HG03095 (cell line): ENCODE measurements at regions not wholly inside any gene's neighbourhood (a gene's known extent, or its start where the extent isn't known, plus 50 kb on each side); places are given as distances from the start of the nearest gene placed in this dataset.
"Not testable (repeated sequence)": the region's sequence is repeated elsewhere in the genome, so short reads cannot be mapped to it uniquely, and the experiment has no call there.

Experiments used
- ATAC-seq: cut with Tn5 transposase; IDR thresholded peaks from one replicate; pipeline ENCODE4 v1.9.1; 2021; ENCODE audit warnings: moderate library complexity; ENCODE audit not compliant: unreplicated experiment

DNA sequence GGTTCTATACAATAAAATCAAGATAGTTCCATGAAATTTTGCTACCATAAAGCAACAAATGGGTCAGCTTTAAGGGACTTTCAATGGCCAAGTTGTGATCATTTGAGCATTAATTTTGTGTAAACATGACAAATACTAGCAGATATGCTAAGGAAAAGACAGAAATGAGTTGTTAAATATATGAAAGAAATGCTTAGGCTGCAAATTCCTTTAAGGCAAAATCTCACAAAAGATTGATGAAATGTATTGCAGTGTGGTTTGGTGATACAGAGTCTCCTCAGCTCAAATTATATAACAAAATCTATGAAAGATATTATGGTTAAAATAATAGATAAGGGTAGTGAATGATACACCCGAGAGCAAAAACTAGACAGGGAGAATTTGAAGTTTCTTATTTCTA, 377.2 kb downstream of the RAP2B start:
- ATAC-seq: no peak

DNA sequence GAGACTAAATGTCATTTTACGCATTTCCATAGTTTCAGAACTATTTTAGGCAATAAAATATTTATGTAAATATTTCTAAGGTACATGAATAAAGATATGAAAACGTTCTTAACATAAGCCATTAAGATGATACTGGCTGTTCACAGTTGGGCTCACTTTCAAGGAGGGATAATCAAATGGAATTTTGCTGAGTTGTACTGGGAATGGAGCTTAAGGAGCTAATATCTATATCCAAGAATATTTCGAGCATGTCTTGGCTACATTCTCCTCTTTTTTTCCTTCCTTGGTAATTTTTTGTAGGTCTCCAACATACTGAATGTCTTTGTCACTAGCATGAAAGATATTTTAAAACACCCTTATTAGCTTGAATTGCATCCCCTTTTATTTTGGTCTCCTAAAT, 383.4 kb downstream of the RAP2B start:
- ATAC-seq: no peak

DNA sequence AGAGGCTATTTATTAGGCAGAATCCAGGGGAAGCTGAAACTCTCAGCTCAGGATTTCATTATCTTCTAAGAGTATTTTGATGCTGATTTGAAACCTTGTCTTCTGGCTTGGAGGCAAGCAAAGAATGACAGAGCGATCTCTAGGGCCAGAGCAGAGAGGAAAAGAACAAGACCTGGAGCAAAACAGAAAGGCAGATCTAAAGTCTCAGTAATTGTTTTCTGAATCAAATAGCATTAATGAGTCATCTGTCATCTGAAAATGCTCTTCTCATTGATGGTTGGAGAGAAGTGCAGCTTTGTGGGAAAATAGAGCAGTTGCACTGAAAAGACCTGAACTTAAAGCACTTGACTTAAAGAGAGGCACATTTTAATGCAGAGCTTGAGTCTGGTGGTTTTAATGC, 385.9 kb downstream of the RAP2B start:
- no peak for ATAC-seq

DNA sequence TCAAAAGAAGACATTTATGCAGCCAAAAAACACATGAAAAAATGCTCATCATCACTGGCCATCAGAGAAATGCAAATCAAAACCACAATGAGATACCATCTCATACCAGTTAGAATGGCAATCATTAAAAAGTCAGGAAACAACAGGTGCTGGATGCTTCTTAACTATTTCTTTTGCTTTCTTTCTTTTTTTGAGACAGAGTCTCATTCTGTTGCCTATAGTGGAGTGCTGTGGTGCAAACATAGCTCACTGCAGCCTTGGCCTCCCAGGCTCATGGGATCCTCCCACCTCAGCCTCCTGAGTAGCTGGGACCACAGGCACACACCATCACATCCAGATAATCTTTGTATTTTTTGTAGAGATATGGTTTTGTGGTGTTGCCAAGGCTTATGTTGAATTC, 387.7 kb downstream of the RAP2B start:
- not testable (repeated sequence) for ATAC-seq

DNA sequence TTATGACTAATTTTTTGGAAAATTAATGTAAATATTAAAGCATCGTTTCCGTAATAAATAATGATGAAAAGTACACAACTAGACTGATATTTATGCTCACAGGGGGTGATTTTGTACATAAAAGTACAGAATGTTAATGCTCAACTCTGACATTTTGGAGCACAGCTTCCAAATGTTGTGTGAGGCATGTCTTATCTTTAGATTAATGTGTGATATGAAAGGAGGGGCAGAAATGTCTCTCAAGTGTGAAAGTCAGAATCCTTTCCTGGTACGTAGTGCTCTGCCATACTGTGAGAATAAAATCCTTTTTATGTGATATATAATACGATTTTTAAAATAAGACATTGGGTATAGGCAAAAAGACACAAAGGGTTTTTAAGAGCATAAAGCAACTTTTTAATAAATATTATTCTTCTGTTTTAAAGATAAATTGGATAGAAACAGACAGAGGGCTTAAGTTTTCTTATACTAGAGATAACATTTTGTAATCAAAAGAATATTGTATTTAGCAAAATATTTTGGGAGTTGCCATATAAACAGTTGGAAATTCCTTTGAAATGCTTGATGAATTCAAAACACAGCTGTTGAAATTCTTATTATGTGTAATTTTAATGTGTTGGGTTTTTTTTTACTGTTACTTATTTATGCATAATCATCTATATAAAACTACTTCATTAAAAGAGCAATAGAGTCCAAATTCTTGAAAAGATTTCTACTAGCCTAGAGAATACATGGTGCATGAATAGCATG, 389.7 kb downstream of the RAP2B start:
- no peak for ATAC-seq

DNA sequence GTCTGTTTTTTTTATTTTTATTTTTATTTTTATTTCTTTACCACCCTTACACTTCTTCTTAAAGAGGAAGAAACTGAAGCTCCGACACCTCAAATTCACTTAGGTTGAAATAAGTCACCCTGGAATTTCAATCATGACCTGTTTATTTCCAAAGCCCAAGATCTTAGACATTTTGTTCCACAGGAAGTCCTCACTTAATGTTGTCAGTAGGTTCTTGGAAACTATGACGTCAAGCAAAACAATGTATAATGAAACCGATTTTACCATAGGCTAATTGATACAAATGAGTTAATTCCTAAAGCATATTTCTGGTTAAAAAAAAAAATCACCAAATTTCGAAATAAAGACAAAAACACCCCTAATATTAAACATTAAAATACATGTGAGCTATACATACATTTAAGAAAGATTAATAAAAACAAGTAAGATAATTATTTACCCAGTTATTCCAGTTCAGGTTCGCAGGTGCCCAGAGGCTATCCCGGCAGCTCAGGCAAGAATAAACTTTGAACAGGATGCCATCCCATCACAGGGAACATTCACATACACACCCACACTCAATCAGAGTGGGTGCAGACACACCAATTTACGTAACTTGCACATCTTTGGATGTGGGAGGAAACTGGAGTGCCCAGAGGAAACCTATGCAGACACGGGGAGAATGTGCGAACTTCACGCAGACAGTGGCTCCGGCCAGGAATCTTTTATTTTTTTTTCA, 391.0 kb downstream of the RAP2B start:
- ATAC-seq: no peak

DNA sequence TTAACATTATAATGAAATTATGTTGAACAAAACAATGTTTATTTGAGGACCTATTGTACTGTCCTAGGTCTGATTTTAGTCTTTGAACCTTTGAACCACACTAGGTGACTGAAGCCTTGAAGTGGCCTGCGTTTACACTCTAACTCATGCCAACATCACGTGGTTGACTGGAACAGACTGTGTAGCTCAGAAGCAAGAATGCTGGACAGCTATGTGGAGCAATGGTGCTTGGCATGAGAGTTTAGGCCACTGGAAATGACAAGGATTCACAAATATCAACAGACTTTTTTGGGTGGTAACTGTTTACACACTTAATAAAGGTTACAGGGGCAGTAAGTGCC, 391.5 kb downstream of the RAP2B start:
- ATAC-seq: no peak

DNA sequence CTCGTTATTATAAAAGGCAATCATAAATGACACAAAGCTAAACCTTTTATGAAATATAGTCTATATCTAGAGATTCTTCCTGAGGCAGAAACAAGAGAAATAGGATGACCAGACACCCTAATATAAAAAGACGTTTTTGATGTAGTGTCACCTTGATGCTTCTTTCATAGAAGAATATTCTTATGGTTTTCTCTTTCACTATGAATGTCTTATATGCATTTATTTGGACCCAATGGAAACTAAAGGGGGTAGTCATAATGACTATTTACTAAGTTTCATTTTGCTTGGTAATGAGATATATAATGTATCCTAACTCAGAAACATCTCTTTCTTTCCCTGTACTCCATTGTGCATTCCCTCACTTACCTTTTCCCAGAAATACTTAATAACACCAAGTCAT, 393.9 kb downstream of the RAP2B start:
- ATAC-seq: no peak

DNA sequence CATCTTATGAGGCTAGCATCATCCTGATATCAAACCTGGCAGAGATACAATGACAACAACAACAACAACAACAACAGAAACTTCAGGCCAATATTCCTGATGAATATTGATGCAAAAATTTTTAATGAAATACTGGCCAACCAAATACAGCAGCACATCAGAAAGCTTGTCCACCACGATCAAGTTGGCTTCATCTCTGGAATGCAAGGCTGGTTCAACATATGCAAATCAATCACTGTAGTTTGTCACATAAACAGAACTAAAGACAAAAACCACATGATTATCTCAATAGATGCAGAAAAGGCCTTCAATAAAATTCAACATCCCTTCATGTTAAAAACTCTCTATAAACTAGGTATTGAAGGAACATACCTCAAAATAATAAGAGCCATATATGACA, 397.3 kb downstream of the RAP2B start:
- not testable (repeated sequence) for ATAC-seq

DNA sequence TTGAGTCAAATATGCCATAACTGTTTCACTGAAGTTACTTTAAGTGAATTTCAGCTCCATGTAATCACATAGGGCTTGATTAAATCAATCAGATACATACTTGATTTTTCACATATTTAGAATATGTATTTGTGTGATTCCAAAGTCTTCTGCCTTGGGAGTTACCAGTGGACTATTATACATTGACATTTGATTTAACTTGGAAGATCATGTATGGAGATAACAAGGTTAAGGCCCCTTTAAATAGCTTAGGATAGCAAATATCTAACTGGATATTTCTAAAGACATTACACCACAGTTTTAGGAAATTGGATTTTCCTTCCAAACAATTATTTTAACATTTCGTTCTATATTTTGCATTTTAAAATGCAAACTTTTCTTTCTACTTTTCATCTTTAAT, 405.0 kb downstream of the RAP2B start:
- no peak for ATAC-seq

DNA sequence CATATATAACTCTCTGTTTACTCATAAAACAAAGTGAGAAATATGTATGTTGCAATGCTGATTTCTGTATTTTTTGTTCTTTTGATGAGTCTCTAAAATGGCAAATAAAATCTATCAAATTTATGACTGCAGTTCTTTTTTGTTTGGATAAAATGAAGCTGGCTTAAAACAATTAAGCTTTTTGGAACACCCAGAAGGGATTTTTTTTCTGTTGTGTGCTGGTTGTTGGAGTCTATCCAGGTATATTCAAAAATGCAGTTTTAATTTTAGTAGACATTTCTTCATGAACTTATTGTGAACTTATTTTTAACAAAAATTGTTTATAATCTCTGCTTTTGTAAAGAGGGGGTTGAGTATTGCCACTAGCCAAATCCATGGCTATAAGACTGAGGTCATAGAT, 405.5 kb downstream of the RAP2B start:
- no peak for ATAC-seq

DNA sequence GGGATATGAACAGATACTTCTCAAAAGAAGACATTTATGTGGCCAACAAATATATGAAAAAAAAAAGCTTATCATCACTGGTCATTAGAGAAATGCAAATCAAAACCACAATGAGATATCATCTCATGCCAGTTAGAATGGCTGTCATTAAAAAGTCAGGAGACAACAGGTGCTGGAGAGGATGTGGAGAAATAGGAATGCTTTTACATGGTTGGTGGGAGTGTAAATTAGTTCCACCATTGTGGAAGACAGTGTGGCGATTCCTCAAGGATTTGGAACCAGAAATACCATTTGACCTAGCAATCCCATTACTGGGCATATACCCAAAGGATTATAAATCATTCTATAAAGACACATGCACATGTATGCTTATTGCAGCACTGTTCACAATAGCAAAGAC, 408.5 kb downstream of the RAP2B start:
- not testable (repeated sequence) for ATAC-seq

DNA sequence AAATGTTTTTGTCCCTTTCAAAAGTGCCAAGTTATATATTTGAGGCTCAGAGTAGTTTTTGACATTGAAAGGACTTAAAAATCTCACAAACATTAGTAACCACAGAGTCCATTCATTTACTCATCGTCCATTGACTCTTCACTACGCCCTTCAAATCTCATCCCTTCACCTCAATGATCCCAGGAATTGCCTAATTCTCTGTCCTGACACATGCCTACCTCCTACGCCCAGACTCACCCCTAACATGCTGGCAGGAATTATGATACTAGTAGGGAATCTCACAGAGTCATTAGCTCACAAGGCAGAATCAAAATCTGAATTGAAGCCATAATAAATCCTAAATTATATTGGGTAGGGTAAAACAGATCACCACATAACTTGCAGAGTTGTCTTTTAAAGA, 410.1 kb downstream of the RAP2B start:
- ATAC-seq: no peak

DNA sequence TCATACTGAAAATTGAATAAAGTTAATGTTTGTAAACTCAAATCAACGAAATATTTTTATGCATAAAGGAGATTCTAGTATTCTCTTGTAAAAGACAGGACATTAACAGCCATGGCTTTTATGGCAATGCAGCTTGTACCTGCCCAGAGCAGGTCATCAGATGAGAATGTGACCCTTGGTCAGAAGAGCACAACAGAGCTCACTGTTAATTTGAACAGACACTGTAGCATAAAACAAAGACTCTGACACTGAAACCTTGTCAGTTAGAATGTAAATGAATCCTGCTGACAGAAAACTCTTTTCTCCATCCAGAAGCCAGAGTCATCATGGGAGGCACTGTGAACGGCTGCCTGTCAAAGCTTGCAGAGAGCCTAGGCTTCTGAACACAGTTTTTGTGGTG, 410.6 kb downstream of the RAP2B start:
- no peak for ATAC-seq

DNA sequence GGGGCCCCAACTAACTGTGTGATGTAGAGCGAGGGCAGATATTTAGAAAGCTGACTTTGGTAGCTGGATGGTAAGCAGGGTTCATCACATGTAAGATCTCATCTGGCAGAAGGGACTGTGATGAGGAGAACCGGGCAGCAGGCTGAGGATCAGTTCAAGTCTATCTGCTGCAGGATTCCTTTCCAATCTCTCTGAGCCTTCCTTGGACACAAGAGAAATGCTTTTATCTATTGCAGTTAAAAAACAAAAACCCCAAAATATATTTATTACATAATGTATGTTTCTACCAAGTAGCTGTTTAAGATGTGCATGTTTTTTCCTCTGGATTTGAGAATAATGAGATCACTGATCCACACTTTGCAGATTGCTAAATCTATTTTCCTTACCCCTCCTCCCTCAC, 411.5 kb downstream of the RAP2B start:
- ATAC-seq: no peak

DNA sequence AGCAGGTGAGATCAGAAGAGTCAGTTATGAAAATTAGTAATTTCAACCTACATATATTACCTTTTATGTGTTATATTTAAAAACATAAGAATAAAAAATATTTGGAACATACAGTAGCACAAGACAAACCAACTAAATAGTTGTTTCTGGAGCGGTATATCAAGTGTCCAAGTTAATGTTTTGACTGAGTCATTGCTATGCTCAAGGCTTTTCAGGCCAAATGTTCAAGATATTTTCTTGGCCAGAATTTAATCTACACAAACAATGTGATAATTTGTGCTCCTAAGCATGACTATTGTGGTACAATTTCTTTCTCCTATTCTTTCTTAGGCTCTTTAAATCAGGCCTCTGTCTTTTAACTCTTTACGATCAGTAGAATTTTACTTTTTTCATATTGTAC, 412.4 kb downstream of the RAP2B start:
- ATAC-seq: no peak

DNA sequence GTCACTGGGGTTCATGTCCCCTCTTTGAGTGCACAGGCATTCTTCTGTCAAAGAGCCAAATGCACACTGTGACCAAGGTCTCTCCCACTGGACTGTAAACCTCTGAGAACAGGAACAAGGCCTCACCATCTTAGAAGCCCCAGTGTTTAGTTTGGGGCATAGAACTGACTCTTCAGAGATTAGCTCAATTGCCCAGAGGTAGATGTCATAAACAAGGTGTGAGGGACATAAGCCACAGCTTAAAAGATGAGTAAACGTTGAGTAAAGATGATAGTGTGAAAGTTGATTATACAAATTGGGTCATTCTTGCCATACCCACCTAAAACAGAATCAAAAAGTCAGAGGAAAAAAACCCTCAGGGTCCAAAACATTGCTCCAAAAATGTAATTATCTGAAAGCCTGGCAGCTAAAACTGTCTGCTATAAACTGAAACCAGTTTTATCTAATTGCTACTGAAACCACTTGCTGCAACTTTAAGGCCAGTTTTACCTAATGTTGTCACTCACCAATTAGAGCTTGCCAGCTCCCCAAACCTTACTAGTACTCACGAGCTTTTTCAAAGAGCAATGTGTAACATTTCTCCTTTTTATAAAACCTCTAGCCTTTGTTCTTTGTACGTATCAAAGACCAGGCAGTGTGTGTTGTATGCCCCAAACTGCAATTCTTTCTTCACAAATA, 415.2 kb downstream of the RAP2B start:
- no peak for ATAC-seq

DNA sequence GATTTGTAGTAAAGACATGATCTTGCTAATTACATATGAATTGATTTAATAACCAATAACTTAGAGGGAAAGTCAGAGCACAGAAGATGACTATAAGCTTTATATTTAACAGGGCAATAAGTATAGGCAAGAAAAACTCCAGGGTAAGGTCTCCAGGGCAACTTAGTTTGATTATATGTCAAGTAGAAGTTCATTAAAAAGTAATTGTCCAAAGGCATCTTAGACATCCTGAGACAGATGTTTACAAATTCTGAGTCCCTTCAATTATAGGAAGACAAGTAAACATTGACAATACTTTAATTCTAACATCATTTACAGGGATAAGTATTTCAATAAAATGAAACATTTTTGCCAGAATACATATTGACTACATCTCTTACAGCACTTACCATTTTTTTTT, 416.0 kb downstream of the RAP2B start:
- ATAC-seq: no peak

DNA sequence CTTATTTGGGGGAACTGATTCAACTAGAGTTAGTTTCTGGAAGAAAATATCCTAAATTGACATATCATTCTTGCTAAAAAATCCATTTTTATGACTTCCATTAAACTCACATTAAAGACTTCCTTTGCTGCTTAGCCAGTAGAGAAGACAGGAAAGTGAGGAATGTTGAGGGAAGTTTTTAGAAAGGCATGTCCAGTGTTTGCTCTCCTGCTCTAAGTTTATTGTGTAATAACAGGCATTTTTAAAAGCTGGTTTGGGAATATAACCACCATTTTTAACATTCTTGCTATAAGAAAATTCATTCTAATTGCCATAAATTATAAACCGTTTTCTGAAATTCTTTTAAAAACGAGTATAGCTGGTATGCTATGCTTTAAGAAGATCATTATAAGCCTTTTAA, 428.0 kb downstream of the RAP2B start:
- no peak for ATAC-seq

DNA sequence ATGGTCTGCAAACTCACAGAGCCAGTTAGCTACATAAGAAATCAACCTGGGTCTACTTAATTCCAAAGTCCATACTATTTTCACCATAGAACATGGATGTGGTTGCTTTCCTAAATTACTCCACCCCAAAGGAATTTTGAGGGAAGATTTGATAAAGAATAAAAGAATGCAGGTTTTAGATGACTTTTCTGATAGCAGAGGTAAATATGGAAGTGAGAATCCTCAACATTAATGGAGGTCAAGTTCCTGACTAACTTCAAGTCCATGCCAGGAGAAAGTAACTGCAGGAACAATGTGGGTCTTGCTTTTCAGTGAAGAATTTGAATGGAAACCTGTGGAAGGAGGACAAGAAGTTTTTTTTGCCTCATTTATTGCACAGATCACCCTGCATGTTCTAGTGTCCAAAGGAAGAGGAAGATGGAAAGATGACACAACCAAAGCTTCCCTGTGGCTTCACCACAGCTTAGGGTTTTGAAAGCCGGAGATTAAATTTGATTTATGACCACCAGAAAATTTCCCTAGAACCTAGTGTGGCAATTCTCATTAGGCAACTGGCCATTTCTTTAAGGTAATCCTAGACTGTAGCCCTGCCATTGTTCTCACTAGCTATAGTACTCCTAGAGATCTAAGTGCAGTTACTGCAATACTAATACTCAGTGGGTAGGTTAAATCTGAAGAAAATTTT, 429.7 kb downstream of the RAP2B start:
- ATAC-seq: no peak

DNA sequence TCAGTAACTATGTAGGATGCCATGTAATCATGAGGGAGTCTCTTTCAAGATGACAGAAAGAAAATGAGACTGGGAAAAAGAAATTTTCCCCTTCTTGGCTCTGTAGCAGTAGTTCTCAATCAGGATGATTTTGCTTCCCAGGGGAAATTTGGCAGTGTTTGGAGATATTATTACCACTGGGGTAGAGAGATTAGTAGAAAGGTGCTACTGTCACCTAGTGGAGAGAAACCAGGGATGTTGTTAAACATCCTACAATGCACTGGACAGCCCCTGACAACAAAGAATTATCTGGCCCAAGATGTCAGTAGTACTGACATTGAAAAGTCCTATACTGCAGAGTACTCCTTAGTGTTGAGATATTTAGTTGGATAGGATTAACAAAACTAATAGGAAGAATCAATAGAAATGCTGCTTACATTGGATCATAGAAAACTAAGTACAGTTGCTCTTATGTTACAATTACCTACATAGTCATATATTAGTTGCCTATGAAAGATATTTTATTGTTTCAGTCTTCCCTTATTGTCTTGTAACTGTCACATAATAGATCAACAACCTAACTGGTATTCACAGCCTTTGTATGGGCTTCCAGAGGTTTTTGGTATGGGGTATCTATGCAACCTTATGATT, 433.3 kb downstream of the RAP2B start:
- ATAC-seq: no peak
